ENCODE measurements at regions not wholly inside any gene's neighbourhood (a gene's known extent, or its start where the extent isn't known, plus 50 kb on each side); places are given as distances from the start of the nearest gene placed in this dataset.

DNA sequence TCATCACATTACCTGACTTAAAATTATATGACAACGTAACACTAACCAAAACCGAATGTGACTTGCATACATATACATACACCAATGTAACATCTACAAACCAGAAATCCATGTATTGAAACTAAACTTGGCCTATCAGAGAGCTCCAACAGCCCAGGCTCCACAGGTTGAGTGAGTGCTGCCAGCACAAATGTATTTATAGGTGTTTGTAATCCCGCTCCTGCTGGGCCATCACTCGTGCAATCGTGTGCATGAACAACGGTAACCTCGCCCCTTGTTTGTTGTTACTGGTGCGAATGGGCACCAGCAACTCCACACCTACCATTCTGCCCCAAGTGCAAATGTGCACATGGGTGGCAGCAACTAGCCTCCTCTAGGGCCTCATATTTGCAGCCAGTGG is 165.7 kb upstream of the XIST start:
- no peaks in the 10 kb centered on the region for H3K27me3 ChIP-seq
- no peaks in the 10 kb centered on the region for H3K36me3 ChIP-seq
- no peaks in the 10 kb centered on the region for H3K9me3 ChIP-seq
- no peaks in the 10 kb centered on the region for H3K4me1 ChIP-seq
- DNase-seq (ENCODE audit: extremely low spot score in 2 of 2) = no peak
- intact Hi-C loops (cut with DNase I) = loop anchor here (5.0 kb wide), 1 partner anchor 156 kb away; no protein-coding TSS in a partner anchor
- TF ChIP-seq POLR2A (IDR thresholded peaks at IDR 0.05) = no peak
- TF ChIP-seq, protein P1, sequence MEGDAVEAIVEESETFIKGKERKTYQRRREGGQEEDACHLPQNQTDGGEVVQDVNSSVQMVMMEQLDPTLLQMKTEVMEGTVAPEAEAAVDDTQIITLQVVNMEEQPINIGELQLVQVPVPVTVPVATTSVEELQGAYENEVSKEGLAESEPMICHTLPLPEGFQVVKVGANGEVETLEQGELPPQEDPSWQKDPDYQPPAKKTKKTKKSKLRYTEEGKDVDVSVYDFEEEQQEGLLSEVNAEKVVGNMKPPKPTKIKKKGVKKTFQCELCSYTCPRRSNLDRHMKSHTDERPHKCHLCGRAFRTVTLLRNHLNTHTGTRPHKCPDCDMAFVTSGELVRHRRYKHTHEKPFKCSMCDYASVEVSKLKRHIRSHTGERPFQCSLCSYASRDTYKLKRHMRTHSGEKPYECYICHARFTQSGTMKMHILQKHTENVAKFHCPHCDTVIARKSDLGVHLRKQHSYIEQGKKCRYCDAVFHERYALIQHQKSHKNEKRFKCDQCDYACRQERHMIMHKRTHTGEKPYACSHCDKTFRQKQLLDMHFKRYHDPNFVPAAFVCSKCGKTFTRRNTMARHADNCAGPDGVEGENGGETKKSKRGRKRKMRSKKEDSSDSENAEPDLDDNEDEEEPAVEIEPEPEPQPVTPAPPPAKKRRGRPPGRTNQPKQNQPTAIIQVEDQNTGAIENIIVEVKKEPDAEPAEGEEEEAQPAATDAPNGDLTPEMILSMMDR (IDR thresholded peaks at IDR 0.05) = no peak
- TF ChIP-seq POLR2AphosphoS5 (IDR thresholded peaks at IDR 0.05; ENCODE audit: insufficient read depth in 1 of 2, low read depth in 1 of 2) = no peak
- H3K27ac ChIP-seq = no peak overlapping the region
- H3K4me3 ChIP-seq = no peak overlapping the region

DNA sequence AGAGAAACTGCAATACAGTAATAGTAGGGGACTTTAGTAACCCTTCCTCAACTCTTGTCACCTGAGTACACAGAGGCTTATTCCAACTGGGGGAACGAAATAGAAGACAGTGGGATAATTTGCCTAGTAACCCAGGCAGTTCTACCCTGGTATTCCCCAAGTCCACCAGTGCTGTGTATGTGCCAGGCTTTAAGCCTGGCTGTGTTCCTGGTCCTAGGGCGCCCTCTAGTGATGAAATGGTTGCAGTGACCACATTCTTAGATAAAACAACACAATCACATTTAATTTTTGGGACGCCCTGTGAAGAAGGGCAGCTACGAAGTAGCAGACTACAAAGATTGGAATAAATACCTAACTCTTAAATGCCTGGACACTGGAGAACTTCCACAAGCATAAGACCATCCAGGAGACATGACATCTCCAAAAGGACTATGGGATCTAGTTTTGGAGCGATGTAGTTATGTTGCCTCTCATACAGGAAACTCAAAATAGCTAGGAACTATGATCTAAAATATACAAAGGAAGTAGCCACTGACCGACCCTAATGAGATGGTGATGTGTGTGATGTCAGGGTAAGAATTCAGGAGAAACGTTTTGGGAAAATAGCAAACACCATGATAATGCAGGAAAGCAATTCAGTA is 163.0 kb upstream of the XIST start:
- Histone ChIP-seq H3K27ac (no peak overlapping the region), H3K9me3 (no peaks in the 10 kb centered on the region), H3K4me1 (no peaks in the 10 kb centered on the region), H3K27me3 (no peaks in the 10 kb centered on the region), H3K4me3 (no peak overlapping the region), H3K36me3 (no peaks in the 10 kb centered on the region)
- DNase-seq (ENCODE audit: extremely low spot score in 2 of 2) = no peak
- TF ChIP-seq, protein P1 (IDR thresholded peaks at IDR 0.05) = peak; percentile 44 to 71 (median 61)
- TF ChIP-seq POLR2A (IDR thresholded peaks at IDR 0.05) (no peak), POLR2AphosphoS5 (IDR thresholded peaks at IDR 0.05; ENCODE audit: insufficient read depth in 1 of 2, low read depth in 1 of 2) (no peak)
- intact Hi-C loops (cut with DNase I) = loop anchor here (5.0 kb wide), 1 partner anchor 153 kb away; no protein-coding TSS in a partner anchor

DNA sequence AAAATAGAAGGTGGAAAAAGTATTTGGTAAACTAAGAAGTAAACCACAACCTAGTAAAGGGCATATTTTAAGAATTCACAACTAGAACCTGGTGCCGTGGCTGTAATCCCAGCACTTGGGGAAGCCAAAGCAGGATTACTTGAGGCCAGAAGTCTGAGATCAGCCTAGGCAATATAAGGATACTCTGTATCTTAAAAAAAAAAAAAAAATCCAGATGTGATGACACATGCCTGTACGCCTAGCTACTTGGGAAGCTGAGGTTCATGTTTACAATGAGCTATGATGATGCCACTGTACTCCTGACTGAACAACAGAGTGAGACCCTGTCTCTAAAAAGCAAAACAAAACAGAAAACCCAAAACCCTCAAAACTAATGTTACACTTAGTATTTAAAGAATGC is 156.5 kb upstream of the XIST start:
- no peak for TF ChIP-seq POLR2AphosphoS5 (IDR thresholded peaks at IDR 0.05; ENCODE audit: insufficient read depth in 1 of 2, low read depth in 1 of 2)
- no peak for TF ChIP-seq POLR2A (IDR thresholded peaks at IDR 0.05)
- TF ChIP-seq, protein P1 (IDR thresholded peaks at IDR 0.05) = no peak
- H3K27me3 ChIP-seq = no peaks in the 10 kb centered on the region
- H3K36me3 ChIP-seq = peaks cover 0 to 8% of the 10 kb centered on the region in 2 donors
- intact Hi-C loops (cut with DNase I) = no loop called here
- no peaks in the 10 kb centered on the region for H3K4me1 ChIP-seq
- no peak overlapping the region for H3K4me3 ChIP-seq
- DNase-seq (ENCODE audit: extremely low spot score in 2 of 2) = no peak
- H3K27ac ChIP-seq = no peak overlapping the region
- no peaks in the 10 kb centered on the region for H3K9me3 ChIP-seq

DNA sequence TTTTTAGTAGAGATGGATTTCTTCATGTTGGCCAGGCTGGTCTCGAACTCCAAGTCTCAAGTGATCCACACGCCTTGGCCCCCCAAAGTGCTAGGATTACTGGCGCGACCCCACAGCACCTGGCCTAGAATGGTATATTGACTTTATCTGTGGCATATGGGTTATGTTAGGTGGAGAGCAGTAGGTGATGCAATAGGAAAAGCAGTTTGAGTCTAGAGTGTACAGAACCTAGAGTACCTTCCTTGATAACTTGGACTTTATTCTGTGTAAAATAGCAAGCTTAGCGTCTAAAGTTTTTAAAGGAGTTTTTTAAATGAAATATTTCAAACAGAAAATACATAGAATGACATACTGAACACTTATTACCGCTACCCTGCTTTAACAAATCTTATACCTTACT is 139.5 kb upstream of the XIST start:
- no peaks in the 10 kb centered on the region for H3K27me3 ChIP-seq
- H3K4me1 ChIP-seq = no peaks in the 10 kb centered on the region
- intact Hi-C loops (cut with DNase I) = no loop called here
- no peaks in the 10 kb centered on the region for H3K9me3 ChIP-seq
- H3K4me3 ChIP-seq = no peak overlapping the region
- H3K36me3 ChIP-seq = no peaks in the 10 kb centered on the region
- no peak overlapping the region for H3K27ac ChIP-seq
- DNase-seq (ENCODE audit: extremely low spot score in 2 of 2) = no peak
- TF ChIP-seq POLR2A (IDR thresholded peaks at IDR 0.05) (no peak), POLR2AphosphoS5 (IDR thresholded peaks at IDR 0.05; ENCODE audit: insufficient read depth in 1 of 2, low read depth in 1 of 2) (no peak)
- TF ChIP-seq, protein P1 (IDR thresholded peaks at IDR 0.05) = no peak

DNA sequence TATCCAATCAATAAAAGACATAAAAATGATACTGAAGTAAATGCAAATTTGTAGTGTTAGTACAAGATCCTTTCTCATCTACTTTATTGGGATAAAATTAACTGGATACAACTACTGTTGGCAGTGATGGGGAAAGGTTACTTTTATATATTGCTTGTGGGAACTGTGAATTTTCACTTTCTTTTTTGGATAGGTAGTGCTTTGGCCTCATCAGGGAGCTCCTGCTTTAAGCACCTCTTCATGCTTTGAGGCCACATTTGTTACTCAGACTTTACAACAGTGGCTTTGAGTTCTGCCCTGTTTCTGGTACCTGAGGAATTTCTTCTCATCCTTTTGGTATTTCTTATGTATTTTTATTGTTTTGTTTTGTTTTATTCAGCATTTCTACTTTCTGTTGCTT is 134.7 kb upstream of the XIST start:
- Histone ChIP-seq H3K4me1 (no peaks in the 10 kb centered on the region), H3K27ac (no peak overlapping the region), H3K9me3 (no peaks in the 10 kb centered on the region), H3K4me3 (no peak overlapping the region), H3K27me3 (no peaks in the 10 kb centered on the region), H3K36me3 (peaks cover 0 to 9% of the 10 kb centered on the region in 2 donors)
- no peak for DNase-seq (ENCODE audit: extremely low spot score in 2 of 2)
- intact Hi-C loops (cut with DNase I) = no loop called here
- no peak for TF ChIP-seq POLR2AphosphoS5 (IDR thresholded peaks at IDR 0.05; ENCODE audit: insufficient read depth in 1 of 2, low read depth in 1 of 2)
- TF ChIP-seq, protein P1 (IDR thresholded peaks at IDR 0.05) = no peak
- no peak for TF ChIP-seq POLR2A (IDR thresholded peaks at IDR 0.05)
